ENCODE measurements at regions not wholly inside any gene's neighbourhood (a gene's known extent, or its start where the extent isn't known, plus 50 kb on each side); places are given as distances from the start of the nearest gene placed in this dataset.
"Not testable (repeated sequence)": the region's sequence is repeated elsewhere in the genome, so short reads cannot be mapped to it uniquely, and the experiment has no call there.

- intact Hi-C loops (cut with DNase I) = no loop called here
- DNase-seq = no peak
- no peaks in the 10 kb centered on the region for H3K36me3 ChIP-seq
- H3K9me3 ChIP-seq = peaks cover 0 to 10% (median 0%) of the 10 kb centered on the region in 3 donors
- WGBS, 2 donors = 80 to 95% methylated on average over 9 of the region's 9 CpGs
- no peak overlapping the region for H3K4me3 ChIP-seq
- H3K27ac ChIP-seq = no peak overlapping the region
- peaks cover 0 to 10% (median 3%) of the 10 kb centered on the region in 3 donors for H3K4me1 ChIP-seq
- TF ChIP-seq CTCF (IDR thresholded peaks at IDR 0.05) (no peak), POLR2A (IDR thresholded peaks at IDR 0.05) (no peak)
- no peaks in the 10 kb centered on the region for H3K27me3 ChIP-seq
Measured at GRCh38 chr14:105659935-105660527, 133.6 kb downstream of the TMEM121 start.

GRCh38 chr14:105660816-105661531 is 134.6 kb downstream of the TMEM121 start:
- intact Hi-C loops (cut with DNase I) = no loop called here

GRCh38 chr14:105662043-105662442 is 135.7 kb downstream of the TMEM121 start:
- WGBS, 2 donors = 75 to 88% methylated on average over 9 to 11 of the region's 11 CpGs
- intact Hi-C loops (cut with DNase I); H3K4me3 ChIP-seq; H3K27ac ChIP-seq; DNase-seq; H3K4me1 ChIP-seq; H3K36me3 ChIP-seq; H3K27me3 ChIP-seq: not testable (repeated sequence)
- H3K9me3 ChIP-seq = peaks cover 0 to 10% (median 0%) of the 10 kb centered on the region in 3 donors

More at GRCh38 chr14:105660816-105661531, 134.6 kb downstream of the TMEM121 start:
- H3K27me3 ChIP-seq = no peaks in the 10 kb centered on the region
- H3K4me3 ChIP-seq = no peak overlapping the region
- peaks cover 0 to 10% (median 0%) of the 10 kb centered on the region in 3 donors for H3K9me3 ChIP-seq
- TF ChIP-seq CTCF (IDR thresholded peaks at IDR 0.05) = no peak
- TF ChIP-seq POLR2A (IDR thresholded peaks at IDR 0.05) = no peak
- 82 to 87% methylated on average over 3 to 6 of the region's 11 CpGs for WGBS, 2 donors
- DNase-seq = no peak
- no peaks in the 10 kb centered on the region for H3K36me3 ChIP-seq
- peaks cover 0 to 10% (median 3%) of the 10 kb centered on the region in 3 donors for H3K4me1 ChIP-seq
- no peak overlapping the region for H3K27ac ChIP-seq

GRCh38 chr14:105662592-105662991 is 136.2 kb downstream of the TMEM121 start:
- DNase-seq; intact Hi-C loops (cut with DNase I): not testable (repeated sequence)

GRCh38 chr14:105663323-105663722 is 136.9 kb downstream of the TMEM121 start:
- H3K4me3 ChIP-seq; H3K9me3 ChIP-seq; H3K36me3 ChIP-seq; H3K27ac ChIP-seq; intact Hi-C loops (cut with DNase I); H3K27me3 ChIP-seq; H3K4me1 ChIP-seq; DNase-seq: not testable (repeated sequence)
- WGBS, 2 donors = 33% methylated on average over 7 of the region's 23 CpGs; no CpG with 5 or more reads in 1 of the 2 donors

More at GRCh38 chr14:105662592-105662991, 136.2 kb downstream of the TMEM121 start:
- not testable (repeated sequence) for H3K9me3 ChIP-seq, H3K4me3 ChIP-seq, H3K27ac ChIP-seq, H3K4me1 ChIP-seq, H3K27me3 ChIP-seq, H3K36me3 ChIP-seq
- no CpG with 5 or more reads among the region's 12 CpGs for WGBS, 2 donors

- H3K27me3 ChIP-seq; intact Hi-C loops (cut with DNase I); H3K4me1 ChIP-seq; DNase-seq; H3K9me3 ChIP-seq; H3K36me3 ChIP-seq; H3K4me3 ChIP-seq: not testable (repeated sequence)
- 0 to 70% methylated on average over 1 to 2 of the region's 27 CpGs for WGBS, 2 donors
- H3K27ac ChIP-seq = peak overlapping the region in 1 of 4 donors; percentile 36
Measured at GRCh38 chr14:105663818-105664596, 137.6 kb downstream of the TMEM121 start.

GRCh38 chr14:105664691-105665090 is 138.3 kb downstream of the TMEM121 start:
- DNase-seq = no peak
- 73% methylated on average over 1 of the region's 4 CpGs; no CpG with 5 or more reads in 1 of the 2 donors for WGBS, 2 donors
- H3K36me3 ChIP-seq = no peaks in the 10 kb centered on the region
- TF ChIP-seq POLR2A (IDR thresholded peaks at IDR 0.05) (no peak), CTCF (IDR thresholded peaks at IDR 0.05) (no peak)
- intact Hi-C loops (cut with DNase I) = no loop called here
- H3K4me3 ChIP-seq = no peak overlapping the region
- peaks cover 0 to 10% (median 3%) of the 10 kb centered on the region in 3 donors for H3K4me1 ChIP-seq
- no peaks in the 10 kb centered on the region for H3K9me3 ChIP-seq
- H3K27me3 ChIP-seq = no peaks in the 10 kb centered on the region
- no peak overlapping the region for H3K27ac ChIP-seq
